GM06990 (cell line): ENCODE measurements at regions not wholly inside any gene's neighbourhood (a gene's known extent, or its start where the extent isn't known, plus 50 kb on each side); places are given as distances from the start of the nearest gene placed in this dataset.
A peak's percentile ranks its signal among the peaks of the same experiment; 100 is the strongest.

Experiments used
- DNase-seq: peaks from one replicate; pipeline ENCODE4 v3.0.0-alpha.2; 2011; ENCODE audit not compliant: insufficient read length; ENCODE audit errors: extremely low read depth
- H3K27me3 ChIP-seq: replicated peaks from 2 replicates; pipeline ENCODE4 v1.6.0; 2011; ENCODE audit warnings: low read length; ENCODE audit not compliant: control insufficient read depth, insufficient read depth
- H3K36me3 ChIP-seq: 2 replicates; pipeline ENCODE4 v1.5.1; 2011; ENCODE audit warnings: low read length; ENCODE audit not compliant: control insufficient read depth, insufficient read depth
- H3K4me3 ChIP-seq: replicated peaks from 2 replicates; pipeline ENCODE4 v1.5.1; 2011; ENCODE audit warnings: low read depth, mild to moderate bottlenecking, control low read depth, low read length
- CTCF ChIP-seq: IDR thresholded peaks from 2 replicates; pipeline ENCODE4 v1.5.1; 2011; ENCODE audit warnings: low read length, control low read depth, mild to moderate bottlenecking, inconsistent platforms; ENCODE audit not compliant: insufficient read depth, poor library complexity, severe bottlenecking

- DNase-seq: no peak
- Histone ChIP-seq H3K36me3 (no peaks in the 10 kb centered on the region), H3K4me3 (no peak overlapping the region), H3K27me3 (no peaks in the 10 kb centered on the region)
- no peak for TF ChIP-seq CTCF
Observed at GRCh38 chr15:46941241-46941640, 776.1 kb upstream of the SEMA6D start.

- DNase-seq: peak; percentile 3
- Histone ChIP-seq H3K36me3 (no peaks in the 10 kb centered on the region), H3K4me3 (no peak overlapping the region; the same call in 1 of the 2 replicates), H3K27me3 (no peaks in the 10 kb centered on the region)
- no peak for TF ChIP-seq CTCF
Observed at GRCh38 chr15:46946953-46947352, 770.4 kb upstream of the SEMA6D start.

- no peak for TF ChIP-seq CTCF
- DNase-seq: no peak
Observed at GRCh38 chr15:46955576-46955975, 761.7 kb upstream of the SEMA6D start.

GRCh38 chr15:46956456-46956855 lies 760.8 kb upstream of the SEMA6D start:
- TF ChIP-seq CTCF: no peak
- Histone ChIP-seq H3K4me3 (no peak overlapping the region), H3K36me3 (no peaks in the 10 kb centered on the region), H3K27me3 (no peaks in the 10 kb centered on the region)
- no peak for DNase-seq

More at GRCh38 chr15:46955576-46955975, 761.7 kb upstream of the SEMA6D start:
- Histone ChIP-seq H3K36me3 (no peaks in the 10 kb centered on the region), H3K27me3 (no peaks in the 10 kb centered on the region), H3K4me3 (no peak overlapping the region)

GRCh38 chr15:46956881-46957280 lies 760.4 kb upstream of the SEMA6D start:
- Histone ChIP-seq H3K27me3 (no peaks in the 10 kb centered on the region), H3K4me3 (no peak overlapping the region), H3K36me3 (no peaks in the 10 kb centered on the region)
- no peak for TF ChIP-seq CTCF
- no peak for DNase-seq

GRCh38 chr15:46960581-46960980 lies 756.7 kb upstream of the SEMA6D start:
- DNase-seq: no peak

More at GRCh38 chr15:46960581-46960980, 756.7 kb upstream of the SEMA6D start:
- no peak for TF ChIP-seq CTCF
- no peak overlapping the region for H3K4me3 ChIP-seq
- no peaks in the 10 kb centered on the region for H3K36me3 ChIP-seq
- H3K27me3 ChIP-seq: no peaks in the 10 kb centered on the region
